H1 (cell line): ENCODE measurements at regions not wholly inside any gene's neighbourhood (a gene's known extent, or its start where the extent isn't known, plus 50 kb on each side); places are given as distances from the start of the nearest gene placed in this dataset.

Experiments used
- TF ChIP-seq, protein P1 (sequence below), 3 experiments: IDR thresholded peaks; 1 replicate in 2 of 3; 2 replicates in 1 of 3; pipeline versions ENCODE4 v1.5.1 to v1.6.1; 2011; ENCODE audit warnings: low read length in 3 of 3, mild to moderate bottlenecking in 3 of 3, inconsistent platforms in 2 of 3, low read depth in 1 of 3, moderate library complexity in 1 of 3; ENCODE audit not compliant: insufficient read depth in 1 of 3; ENCODE audit errors: control extremely low read depth in 1 of 3

DNA sequence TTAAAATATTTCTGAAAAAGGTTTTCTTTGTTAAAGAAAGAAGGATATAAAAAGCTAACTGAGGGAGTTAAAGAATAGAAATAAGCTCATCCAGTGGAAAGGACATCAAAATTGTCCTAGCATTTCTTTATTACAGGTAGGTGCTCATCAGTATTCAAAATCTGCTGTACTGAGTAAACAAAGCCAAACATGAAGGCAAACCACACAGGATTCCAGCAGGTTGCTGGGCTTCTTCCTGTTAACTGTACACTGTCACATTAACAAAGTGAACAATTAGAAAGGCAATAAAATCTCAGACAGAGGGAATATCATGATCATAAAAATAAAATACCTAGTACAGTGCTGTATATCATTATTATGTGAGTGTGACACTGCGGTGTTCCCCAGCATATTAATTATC lies 1541.0 kb downstream of the SLITRK5 start (continued):
- TF ChIP-seq, protein P1, sequence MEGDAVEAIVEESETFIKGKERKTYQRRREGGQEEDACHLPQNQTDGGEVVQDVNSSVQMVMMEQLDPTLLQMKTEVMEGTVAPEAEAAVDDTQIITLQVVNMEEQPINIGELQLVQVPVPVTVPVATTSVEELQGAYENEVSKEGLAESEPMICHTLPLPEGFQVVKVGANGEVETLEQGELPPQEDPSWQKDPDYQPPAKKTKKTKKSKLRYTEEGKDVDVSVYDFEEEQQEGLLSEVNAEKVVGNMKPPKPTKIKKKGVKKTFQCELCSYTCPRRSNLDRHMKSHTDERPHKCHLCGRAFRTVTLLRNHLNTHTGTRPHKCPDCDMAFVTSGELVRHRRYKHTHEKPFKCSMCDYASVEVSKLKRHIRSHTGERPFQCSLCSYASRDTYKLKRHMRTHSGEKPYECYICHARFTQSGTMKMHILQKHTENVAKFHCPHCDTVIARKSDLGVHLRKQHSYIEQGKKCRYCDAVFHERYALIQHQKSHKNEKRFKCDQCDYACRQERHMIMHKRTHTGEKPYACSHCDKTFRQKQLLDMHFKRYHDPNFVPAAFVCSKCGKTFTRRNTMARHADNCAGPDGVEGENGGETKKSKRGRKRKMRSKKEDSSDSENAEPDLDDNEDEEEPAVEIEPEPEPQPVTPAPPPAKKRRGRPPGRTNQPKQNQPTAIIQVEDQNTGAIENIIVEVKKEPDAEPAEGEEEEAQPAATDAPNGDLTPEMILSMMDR (IDR thresholded peaks at IDR 0.05; ENCODE audit: control extremely low read depth in 1 of 3, insufficient read depth in 1 of 3, low read depth in 1 of 3, low read length in 3 of 3), result no peak
- TF ChIP-seq, all 59 proteins: peak for 0
